ENCODE measurements at regions not wholly inside any gene's neighbourhood (a gene's known extent, or its start where the extent isn't known, plus 50 kb on each side); places are given as distances from the start of the nearest gene placed in this dataset.

DNA sequence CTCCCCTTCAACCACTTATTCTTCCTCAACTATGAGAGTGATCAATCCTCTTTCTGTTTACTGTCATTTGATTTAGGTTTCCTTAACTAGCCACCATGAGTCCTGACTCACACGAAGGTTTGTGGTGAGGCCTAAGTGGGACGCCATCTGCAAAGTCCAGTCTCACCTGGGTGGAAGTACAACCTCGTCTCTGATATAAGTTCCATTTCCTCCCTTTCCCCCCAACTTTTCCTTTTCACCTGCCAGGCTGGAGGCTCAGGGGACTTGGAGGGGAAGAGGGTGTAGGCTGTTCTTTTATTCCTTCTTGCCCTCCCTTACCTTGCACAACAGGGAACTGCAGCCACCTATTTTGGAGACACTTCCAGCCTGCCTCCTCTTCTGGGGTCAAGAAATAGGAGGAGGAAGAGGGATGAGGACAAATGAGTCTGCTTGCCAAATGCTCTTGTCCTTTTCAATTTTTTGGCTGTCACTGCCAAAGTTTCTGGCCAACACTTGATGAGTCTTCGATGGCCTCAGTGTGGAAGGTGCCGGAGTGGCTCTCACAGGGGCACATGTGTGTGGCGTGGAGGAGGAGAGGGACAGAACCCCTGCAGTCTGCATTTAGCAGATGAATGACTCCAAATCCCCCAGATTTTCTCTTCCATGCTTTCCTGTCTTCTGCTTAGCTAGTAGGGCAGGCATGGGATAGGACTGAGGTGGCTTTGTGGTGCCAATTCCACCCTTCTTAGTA lies 249.6 kb downstream of the NSG2 start:
- DNase-seq (ENCODE audit: insufficient read length, low spot score) (no peak), FAIRE-seq (no peak)
- TF ChIP-seq, protein P1, sequence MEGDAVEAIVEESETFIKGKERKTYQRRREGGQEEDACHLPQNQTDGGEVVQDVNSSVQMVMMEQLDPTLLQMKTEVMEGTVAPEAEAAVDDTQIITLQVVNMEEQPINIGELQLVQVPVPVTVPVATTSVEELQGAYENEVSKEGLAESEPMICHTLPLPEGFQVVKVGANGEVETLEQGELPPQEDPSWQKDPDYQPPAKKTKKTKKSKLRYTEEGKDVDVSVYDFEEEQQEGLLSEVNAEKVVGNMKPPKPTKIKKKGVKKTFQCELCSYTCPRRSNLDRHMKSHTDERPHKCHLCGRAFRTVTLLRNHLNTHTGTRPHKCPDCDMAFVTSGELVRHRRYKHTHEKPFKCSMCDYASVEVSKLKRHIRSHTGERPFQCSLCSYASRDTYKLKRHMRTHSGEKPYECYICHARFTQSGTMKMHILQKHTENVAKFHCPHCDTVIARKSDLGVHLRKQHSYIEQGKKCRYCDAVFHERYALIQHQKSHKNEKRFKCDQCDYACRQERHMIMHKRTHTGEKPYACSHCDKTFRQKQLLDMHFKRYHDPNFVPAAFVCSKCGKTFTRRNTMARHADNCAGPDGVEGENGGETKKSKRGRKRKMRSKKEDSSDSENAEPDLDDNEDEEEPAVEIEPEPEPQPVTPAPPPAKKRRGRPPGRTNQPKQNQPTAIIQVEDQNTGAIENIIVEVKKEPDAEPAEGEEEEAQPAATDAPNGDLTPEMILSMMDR (IDR thresholded peaks at IDR 0.05; ENCODE audit: insufficient read depth, missing control alignments): no peak

DNA sequence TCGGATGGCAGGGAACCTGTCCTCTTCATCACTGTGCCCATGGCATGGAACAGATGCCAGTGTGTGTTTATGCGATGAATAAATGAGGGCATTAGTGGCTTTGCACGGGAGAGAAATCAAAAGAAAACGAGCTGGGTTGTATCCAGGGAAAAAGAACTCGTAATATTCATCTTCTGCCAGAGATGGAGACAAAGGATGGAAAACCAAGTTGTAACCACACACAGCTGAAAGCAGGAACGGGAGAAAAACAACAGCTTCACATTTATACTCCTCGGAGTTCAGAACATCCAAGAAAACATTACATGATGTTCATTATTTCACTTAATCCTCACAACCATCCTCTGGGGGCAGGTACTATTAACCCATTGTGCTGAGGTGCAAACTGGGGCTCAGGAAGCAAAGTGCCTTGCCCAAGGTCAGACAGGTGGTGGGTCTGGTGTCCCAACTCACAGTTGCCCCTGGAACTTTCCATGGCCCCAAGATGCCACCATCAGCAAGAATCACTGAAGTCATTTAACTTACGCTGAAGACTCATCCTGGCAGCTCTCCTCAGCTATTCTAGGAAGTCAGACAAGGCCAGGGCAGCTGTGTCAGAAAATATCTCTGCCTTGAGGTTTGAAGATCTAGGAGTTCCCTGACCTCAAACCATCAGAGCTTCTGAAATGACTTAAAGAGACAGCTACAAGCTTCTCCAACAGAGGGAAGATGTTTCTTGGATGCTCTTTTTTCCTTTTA lies 250.4 kb downstream of the NSG2 start:
- FAIRE-seq: no peak
- no peak for DNase-seq (ENCODE audit: insufficient read length, low spot score)
- TF ChIP-seq, protein P1 (IDR thresholded peaks at IDR 0.05; ENCODE audit: insufficient read depth, missing control alignments): no peak

DNA sequence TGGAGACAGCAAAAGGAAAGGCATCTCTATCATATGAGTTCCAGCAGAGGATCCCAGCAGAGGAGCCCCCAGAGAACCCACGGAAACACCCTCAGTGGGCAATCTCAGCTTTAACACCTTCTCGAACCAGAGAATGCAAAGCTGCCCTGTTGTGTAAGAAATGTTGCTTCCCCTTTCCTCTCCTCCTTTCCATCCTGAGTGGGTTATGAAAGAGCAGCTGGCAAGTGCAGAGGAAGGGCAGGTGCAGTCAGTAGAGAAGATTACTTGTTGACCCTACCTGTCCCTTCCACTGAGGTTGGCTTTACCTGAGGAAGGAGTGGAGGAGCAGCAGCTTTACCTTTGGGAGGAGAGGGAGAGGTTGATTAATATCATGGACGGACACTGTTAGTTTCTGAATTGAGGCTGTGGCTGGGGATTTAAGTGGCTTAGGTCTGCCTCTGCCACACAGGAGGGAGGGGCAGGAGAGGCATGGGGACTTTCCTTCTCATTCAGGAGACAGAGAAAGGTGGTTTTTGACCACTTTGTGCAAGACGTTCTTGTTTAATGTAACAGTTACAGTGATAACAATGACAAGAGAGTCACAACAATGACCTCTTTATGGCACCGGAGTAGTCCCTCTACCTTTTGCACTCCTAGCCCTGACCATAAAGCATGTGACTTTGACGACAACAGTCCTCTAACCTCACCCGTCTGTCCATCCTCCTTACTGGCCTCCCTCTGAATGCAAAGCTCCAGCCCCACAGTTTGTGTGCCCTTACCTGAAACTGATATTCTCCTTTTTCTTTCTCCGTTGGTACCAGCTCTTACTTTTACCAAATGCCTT lies 254.8 kb downstream of the NSG2 start:
- TF ChIP-seq, protein P1 (IDR thresholded peaks at IDR 0.05; ENCODE audit: insufficient read depth, missing control alignments): no peak
- DNase-seq (ENCODE audit: insufficient read length, low spot score): no peak
- FAIRE-seq: no peak

DNA sequence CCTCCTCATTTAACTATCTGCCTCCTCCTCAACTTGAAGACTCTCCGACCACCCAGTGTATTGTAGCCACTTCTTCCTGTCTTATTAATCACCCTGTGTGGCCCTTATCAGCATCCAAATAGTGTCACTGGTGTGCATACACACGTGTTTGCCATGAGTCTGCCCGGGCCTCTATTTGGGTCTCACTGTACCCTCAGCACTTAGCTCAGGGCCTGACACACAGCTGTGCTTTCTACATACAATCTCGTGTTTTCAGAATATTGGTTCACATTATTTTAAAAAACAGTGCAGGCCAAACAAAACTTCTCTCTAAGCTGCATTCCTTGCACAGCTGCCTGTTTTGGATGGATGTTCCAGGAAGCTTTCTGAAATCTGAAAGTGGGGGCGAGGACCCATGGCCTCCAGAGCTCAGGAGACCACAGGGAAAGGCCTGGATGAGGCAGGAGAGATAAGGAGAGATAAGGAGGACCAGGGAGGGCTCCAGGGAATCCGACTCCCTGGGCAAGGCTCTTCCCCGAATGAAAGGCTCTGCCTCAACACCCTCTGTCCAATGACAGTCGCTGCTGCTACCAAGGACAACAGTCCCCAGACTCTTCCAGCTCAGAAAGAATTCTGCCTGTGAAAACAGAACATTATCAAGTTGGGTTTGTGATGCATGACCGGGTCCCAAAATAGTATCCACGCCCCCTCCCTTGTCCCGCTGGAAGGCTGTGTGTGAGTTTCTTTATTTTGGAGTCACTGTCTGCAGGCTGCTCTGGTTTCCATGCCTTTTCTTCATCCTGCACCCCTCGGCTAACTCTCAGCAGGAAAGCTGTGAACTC lies 255.6 kb downstream of the NSG2 start:
- TF ChIP-seq, protein P1 (IDR thresholded peaks at IDR 0.05; ENCODE audit: insufficient read depth, missing control alignments): no peak
- DNase-seq (ENCODE audit: insufficient read length, low spot score) (no peak), FAIRE-seq (no peak)

DNA sequence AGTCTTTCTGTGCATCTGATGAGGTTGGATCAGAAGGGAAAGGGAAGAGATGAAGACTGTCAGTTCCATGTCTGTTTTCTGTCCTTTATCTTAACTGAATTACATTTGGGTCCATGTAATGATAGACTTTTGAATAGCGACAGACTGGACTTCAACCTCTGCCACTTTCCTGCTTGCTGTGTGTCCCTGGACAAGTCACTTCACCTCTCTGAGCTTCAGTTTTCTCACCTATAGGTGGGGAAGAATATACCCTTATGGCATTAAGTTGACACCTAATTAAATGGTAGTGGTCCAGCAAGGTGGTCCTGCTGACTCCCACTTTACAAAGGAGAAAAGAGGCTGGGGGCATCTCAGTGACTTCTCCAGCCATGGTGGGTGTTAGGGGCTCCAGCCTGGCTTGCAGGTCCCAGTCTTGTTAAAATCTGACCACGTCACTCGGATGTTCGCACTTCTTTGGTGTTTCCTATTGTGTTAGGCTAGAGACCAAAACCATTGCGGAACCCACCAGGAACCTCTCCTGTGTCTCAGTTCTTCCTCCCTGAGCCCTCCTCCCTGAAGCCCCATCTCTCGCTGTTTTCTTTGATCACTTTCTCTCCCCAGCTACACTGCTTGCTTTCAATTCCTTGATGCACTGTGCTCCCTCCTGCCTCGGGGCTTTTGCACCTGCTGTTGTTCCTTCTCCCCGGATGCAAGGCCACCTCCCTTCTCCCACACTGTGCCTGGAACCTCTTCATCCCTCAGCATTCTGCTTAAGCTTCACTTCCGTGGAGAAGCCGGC lies 256.5 kb downstream of the NSG2 start:
- FAIRE-seq (no peak), DNase-seq (ENCODE audit: insufficient read length, low spot score) (no peak)
- TF ChIP-seq, protein P1 (IDR thresholded peaks at IDR 0.05; ENCODE audit: insufficient read depth, missing control alignments): no peak

DNA sequence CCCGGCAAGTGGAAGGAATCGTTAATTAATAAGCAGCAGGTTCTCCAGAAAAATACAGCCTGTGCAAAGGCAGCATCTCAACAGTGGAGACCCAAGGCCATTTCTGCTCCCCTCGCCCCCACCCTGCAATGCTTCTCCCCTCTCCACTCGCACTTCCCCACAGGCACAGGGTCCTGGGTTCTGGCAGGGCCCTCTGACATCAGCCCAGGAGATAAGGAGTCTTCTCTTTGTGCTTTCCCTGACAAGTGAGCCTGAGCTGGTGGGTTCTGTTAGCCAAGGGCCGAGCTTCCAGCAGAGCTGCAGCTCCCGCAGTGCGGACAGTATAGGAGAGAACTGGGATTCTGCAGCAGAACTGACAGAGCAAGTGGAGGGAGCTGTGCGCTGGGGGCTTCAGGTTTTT lies 257.5 kb downstream of the NSG2 start:
- TF ChIP-seq, protein P1 (IDR thresholded peaks at IDR 0.05; ENCODE audit: insufficient read depth, missing control alignments): no peak
- FAIRE-seq: no peak
- DNase-seq (ENCODE audit: insufficient read length, low spot score): no peak

Measured in D721Med (cell line).